Hematopoietic multipotent progenitor cell treated with erythropoietin and hydrocortisone succinate and interleukin-3 and kit ligand, for 4 days (in vitro differentiated cells): ENCODE measurements at regions not wholly inside any gene's neighbourhood (a gene's known extent, or its start where the extent isn't known, plus 50 kb on each side); places are given as distances from the start of the nearest gene placed in this dataset.

ENCODE experiments used
- DNase-seq: peaks from one replicate; pipeline ENCODE4 v3.0.0-alpha.2; 2015

- no peak for DNase-seq
Observed at GRCh38 chr2:226378753-226379705, 420.6 kb downstream of the IRS1 start.

- no peak for DNase-seq
Observed at GRCh38 chr2:226376516-226377180, 423.0 kb downstream of the IRS1 start.

GRCh38 chr2:226366920-226367319 is 432.7 kb downstream of the IRS1 start:
- no peak for DNase-seq

GRCh38 chr2:226364217-226364616 is 435.4 kb downstream of the IRS1 start:
- DNase-seq: no peak

GRCh38 chr2:226362980-226363379 is 436.6 kb downstream of the IRS1 start:
- no peak for DNase-seq

- DNase-seq: no peak
Observed at GRCh38 chr2:226360658-226361057, 439.0 kb downstream of the IRS1 start.

DNA sequence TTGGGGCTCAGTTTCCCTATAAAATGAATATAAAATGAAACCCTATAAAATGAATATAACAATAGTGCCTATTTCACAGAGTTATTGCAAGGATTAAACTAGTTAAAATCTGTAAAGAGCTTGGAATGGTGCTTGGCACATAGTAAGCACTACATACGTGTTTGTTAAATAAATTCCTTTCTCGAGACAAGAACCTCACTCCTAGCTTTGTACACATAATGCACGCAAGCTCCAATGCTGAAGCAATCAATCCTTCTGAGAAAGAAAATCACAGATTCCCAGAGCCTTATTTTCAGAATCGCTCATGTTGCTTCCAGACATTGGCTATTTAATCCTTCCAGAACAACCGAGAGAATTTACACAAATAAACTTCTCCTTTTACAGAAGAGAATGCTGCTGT is 440.9 kb downstream of the IRS1 start:
- no peak for DNase-seq

- DNase-seq: no peak
Observed at GRCh38 chr2:226357816-226358215, 441.8 kb downstream of the IRS1 start.

GRCh38 chr2:226355600-226355999 is 444.0 kb downstream of the IRS1 start:
- no peak for DNase-seq

GRCh38 chr2:226354434-226354833 is 445.2 kb downstream of the IRS1 start:
- no peak for DNase-seq

GRCh38 chr2:226352941-226353560 is 446.6 kb downstream of the IRS1 start:
- no peak for DNase-seq

DNA sequence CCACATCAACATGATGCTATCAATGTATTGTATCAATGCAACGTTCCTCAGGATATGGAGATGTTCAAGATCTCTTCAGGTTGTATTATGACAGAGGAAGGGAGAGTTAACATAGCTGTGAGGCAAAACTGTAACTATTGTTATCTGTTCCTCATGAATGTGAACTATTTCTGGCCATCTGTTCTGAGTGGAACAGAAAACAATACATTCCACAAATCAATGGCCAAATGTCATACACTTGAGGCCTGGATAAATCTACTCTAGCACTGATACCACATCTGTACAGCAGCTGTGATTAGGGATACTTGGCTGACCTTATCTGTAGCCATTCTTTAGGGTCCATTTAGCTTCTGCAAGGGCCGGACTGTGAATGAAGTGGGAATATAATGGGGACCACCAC is 447.9 kb downstream of the IRS1 start:
- no peak for DNase-seq

GRCh38 chr2:226339616-226340015 is 460.0 kb downstream of the IRS1 start:
- no peak for DNase-seq

DNA sequence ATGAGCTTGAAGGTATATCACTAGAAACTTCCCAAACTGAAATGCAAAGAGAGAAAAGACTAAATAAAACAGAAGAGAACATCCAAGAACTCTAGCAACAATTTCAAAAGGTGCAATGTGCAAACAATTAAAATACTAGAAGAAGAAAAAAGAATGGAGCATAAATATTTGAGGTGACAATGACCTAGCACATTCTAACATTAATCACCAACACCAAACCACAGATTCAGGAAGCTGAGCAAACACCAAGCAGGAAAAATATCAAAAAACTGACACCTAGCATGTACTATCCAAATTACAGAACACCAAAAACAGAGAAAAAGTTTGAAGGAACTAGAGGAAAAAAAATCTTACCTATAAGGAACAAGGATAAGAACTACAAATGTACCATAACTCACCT is 460.8 kb downstream of the IRS1 start:
- no peak for DNase-seq

GRCh38 chr2:226337941-226338600 is 461.5 kb downstream of the IRS1 start:
- DNase-seq: no peak

GRCh38 chr2:226336283-226336682 is 463.3 kb downstream of the IRS1 start:
- DNase-seq: no peak

DNA sequence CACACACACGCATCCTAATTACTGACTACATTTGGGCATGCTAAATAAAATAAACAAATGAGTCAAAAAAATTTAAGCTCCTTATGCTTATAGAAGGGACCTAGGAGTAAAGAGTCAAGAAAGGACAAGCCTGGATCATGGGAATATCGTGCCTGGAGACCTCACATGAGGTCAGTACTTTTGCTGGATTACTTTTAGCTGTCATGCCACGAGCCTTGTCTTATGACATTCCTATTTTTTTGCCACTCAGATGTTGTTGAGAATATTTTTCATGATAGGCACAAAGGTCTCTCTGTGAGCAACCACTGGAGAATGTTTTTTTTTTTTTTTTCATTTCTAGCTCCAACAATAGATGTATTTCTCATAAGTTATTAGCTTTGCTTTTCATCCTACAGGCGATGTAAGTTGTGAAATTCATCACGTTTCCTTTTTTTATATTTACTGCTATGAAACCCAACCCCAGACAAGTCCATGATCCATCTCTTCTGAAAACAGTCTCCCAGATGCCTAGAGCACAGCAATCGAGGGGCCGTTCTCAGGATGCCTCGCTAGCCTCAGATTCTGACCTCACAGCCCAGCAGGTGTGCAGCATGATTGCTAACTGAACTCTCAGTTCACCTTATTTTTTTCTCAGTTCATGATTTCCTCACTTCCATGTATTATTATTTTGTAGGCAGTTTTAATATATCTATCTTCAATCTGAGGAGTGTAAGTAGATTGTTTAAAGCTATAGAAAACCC is 464.5 kb downstream of the IRS1 start:
- no peak for DNase-seq

- peak; percentile 10 for DNase-seq
Observed at GRCh38 chr2:226333388-226333787, 466.2 kb downstream of the IRS1 start.

DNA sequence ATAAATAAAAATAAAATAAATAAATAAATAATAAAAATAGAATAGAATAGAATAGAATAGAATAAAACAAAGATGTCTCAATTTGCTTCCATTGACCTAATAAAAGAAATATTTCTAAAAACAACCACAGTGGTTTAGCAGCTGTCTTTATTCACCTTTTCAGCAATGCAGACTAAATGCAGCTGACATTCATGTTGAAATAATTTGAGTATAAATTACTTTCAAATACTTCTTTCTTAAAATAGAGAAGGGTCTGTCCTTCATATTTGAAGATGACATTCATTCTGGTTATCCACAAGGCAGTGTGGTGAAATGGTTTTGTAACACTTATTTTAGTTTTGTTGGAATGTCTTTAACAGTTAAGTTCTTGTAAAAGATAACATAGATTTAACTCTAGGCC is 469.4 kb downstream of the IRS1 start:
- no peak for DNase-seq

DNA sequence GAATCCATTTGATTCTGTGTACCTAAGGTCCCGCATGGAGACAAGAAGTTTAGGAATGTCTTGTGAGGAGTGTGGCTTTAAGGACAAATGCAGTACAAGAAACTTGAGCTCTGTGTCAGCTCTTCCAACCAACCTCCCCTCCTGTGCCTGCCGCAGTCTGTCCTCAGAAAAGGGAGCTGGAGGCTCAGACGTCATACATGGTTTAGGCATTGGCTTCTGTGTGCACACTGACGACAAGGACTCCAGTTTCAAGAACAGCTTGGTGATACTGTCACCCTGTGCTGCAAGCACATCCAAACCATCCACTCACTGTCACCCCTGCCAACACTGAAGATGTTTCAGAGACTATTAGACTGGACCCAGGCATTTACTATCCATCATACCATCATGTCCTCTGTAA is 470.4 kb downstream of the IRS1 start:
- no peak for DNase-seq

DNA sequence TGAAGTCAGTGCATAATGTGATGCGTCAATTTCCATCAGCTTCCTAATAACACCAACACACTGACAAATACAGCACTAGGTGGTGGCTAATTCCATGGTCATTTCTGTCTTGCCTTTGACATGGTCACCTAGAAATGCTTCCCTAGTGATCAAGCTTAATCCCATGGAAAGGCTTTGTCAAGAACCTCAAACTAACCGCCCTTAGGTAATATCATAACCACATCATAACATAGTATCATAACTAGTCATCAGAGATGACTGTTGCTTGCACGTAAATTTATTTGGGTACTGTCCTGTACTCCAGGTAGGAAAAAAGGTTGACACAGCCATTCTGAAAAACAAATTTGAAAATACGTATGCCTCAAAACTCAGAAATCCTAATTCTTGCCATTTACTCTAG is 471.8 kb downstream of the IRS1 start:
- DNase-seq: no peak

GRCh38 chr2:226325526-226325925 is 474.1 kb downstream of the IRS1 start:
- peak; percentile 32 for DNase-seq
